IPS-NIHi11 (cell line): ENCODE measurements at regions not wholly inside any gene's neighbourhood (a gene's known extent, or its start where the extent isn't known, plus 50 kb on each side); places are given as distances from the start of the nearest gene placed in this dataset.

Experiments
- DNase-seq: peaks from one replicate; pipeline ENCODE4 v3.0.0; 2012; ENCODE audit warnings: mixed read lengths, low spot score

- DNase-seq, result no peak
Observed at GRCh38 chr6:110033101-110033500, 55.0 kb downstream of the GPR6 start.

DNA sequence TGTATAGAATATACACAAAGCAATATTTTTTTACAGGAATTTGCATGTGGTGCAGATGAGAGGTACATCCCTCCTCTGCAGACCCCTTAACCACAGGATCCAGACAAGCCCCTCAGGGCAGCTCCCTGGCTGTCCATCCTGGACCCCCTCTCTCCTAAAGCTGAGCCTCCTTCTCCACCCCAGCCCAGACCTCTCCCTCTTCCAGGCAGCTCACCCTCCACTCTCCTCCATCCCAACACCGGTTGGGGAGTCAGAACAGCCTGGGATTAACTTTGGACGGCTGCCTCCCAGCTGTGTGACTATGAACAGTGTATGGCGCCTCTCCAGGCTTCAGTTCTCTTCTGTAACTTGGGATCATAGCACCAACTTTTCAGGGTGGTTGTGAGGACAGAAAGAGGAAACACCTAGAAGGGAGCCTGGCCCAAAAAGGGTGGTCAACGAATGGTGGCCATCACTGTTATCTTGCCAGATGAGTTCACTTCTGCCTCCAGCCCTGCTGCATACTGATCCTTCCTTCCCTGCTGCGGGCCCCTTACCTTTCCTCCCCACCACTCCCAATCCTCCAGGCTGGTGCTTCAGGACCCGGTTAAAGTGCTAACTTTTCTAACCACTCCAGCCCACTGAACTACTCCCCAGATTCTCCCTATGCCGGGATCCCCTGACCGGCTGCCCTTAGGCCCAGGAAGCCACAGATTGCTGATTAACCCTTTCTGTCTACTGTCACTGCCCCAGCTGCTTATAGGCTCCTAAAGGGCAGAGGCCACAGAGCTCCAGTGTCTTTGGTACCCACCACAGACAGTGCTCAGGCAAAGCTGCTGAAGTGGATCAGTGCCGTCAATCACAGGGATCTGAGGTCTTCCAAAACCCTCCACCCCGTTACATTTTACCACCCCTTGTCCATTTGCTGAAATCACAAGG lies 55.9 kb downstream of the GPR6 start:
- DNase-seq, result no peak

- DNase-seq, result no peak
Observed at GRCh38 chr6:110034667-110035036, 56.5 kb downstream of the GPR6 start.

GRCh38 chr6:110035321-110035720 lies 57.2 kb downstream of the GPR6 start:
- no peak for DNase-seq

DNA sequence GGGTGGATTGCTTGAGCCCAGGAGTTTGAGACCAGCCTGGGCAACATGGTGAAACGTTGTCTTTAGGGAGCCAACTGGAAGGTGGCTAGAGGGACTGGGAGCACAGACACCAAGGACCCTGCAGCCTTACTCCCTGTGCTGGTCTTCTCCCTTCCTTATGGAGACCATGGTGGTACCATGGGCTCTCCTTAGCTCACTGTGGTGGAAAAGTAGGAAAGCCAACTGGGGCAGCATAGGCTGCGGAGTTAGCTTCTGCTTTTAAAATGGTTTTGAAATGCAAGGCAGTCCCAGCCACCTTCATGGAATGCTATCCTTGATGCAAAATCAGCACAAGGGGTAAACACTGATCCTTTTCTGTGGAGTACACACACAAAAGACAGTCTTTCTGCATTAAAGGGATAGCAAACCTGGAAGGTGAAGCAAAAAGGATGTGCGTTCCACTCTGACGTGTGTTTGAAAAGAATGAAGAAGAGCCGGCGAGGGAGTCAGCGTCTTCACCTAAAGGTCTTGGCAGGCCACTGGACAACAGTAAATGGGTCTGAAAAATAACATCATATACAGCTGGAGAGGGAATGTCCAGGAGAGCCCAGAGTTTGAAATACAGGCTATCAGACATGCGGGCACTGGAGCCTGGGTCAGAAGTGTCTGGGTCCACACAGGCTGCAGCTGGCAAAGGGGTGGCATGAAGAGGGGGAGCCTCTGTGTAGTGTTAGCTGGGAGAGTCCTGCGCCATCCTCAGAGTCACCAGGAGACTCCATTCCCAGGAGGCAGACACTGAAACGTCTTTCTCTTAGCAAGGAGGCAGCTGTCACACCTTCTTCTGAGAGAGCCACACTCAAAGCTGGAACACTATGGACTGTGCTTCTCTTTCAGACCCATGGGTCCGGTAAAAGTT lies 58.5 kb downstream of the GPR6 start:
- DNase-seq, result no peak

DNA sequence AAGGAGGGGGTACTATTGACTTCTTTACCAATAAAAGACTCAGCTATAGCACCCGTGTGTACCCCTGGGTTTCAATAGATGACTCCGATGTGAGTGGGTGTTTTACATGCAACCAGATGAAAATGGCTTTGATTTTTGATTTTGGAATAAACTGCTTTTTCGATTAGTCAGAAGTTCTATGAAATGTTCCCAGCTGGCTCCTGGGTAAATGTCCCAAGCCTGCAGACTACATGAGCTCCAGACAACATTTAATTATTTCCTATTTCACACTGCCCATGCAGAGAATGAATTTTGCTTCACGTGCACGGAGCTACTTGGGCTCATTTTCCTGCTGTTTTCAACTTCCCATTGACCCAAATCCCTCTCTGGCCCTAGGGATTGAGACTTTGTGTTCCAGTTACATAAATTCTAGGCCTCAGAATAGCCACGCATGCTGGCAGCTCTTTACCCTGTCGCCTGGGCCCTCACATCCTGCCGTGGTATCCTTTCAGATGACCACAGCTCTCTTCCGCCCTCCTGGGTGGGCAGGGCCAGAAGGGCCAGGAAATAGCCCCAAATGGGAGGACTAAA lies 59.7 kb downstream of the GPR6 start:
- no peak for DNase-seq

DNA sequence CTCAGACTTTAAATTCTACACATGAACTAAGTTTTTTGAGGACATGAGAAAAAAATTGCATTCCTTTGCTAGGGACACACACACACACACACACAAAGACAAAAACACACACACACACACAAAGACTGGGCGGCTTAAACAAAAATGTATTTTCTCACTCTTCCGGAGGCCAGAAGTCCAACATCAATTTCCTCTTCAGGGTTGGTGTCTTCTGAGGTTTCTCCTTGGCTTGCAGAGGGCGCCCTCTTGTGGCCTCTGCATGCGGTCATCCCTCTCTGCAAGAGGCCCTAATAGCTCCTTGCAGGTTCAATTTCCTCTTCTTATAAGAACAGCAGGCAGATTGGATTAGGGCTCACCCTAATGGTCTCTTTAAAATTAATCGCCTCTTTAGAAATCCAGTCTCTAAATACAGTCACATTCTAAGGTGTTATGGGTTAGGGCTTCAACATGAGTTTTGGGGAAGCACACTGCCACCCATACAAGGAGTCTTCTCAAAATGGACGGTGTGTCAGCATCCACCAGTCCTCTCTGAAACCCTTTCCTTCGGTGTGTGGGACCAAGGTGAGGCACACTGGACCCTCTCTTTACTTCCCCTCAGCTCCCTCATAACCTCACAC lies 61.4 kb downstream of the GPR6 start:
- DNase-seq, result peak; percentile 85

- peak; percentile 35 for DNase-seq
Observed at GRCh38 chr6:110039981-110040383, 61.9 kb downstream of the GPR6 start.

DNA sequence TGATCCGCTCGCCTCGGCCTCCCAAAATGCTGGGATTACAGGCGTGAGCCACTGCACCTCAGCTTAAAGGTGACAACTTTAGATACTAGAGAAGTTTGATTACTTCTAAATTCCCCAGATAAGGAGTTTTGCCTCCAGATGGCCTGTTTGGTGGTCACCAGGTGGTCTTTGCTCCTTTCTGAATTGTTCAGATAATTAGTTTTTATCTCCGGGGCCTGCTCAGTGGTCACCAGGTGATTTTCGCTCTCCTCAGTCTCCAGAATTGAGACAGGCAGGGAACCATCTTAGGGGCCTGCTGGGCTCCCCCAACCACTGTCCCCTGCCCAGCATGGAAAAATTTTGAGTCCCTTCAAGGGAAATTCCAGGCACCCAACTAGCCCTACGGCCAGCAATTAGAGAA lies 62.6 kb downstream of the GPR6 start:
- DNase-seq, result no peak

- no peak for DNase-seq
Observed at GRCh38 chr6:110041126-110041525, 63.0 kb downstream of the GPR6 start.

GRCh38 chr6:110041830-110042229 lies 63.7 kb downstream of the GPR6 start:
- DNase-seq, result no peak

- DNase-seq, result no peak
Observed at GRCh38 chr6:110042670-110043296, 64.7 kb downstream of the GPR6 start.

GRCh38 chr6:110043366-110043994 lies 65.4 kb downstream of the GPR6 start:
- DNase-seq, result no peak

- DNase-seq, result no peak
Observed at GRCh38 chr6:110044096-110044495, 66.0 kb downstream of the GPR6 start.

DNA sequence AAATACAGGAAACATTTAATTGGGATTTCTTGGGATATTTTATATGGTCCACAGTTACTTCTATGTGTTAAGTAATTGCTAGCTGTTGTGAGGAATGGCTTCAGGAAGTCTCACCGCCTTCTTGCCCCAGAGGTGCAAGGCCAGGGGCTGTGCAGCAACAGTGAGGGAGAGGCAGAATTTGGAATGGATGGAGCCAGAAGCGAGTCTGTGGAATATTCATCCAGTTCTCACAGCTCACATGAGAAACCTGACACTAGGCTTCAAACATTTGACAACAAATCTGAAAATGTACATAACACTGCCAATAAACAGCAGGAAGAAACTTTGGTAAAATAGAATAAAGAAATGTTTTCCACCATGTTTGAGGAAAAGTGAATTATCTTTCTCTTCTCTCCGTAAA lies 66.5 kb downstream of the GPR6 start:
- no peak for DNase-seq

GRCh38 chr6:110048221-110048875 lies 70.2 kb downstream of the GPR6 start:
- no peak for DNase-seq

DNA sequence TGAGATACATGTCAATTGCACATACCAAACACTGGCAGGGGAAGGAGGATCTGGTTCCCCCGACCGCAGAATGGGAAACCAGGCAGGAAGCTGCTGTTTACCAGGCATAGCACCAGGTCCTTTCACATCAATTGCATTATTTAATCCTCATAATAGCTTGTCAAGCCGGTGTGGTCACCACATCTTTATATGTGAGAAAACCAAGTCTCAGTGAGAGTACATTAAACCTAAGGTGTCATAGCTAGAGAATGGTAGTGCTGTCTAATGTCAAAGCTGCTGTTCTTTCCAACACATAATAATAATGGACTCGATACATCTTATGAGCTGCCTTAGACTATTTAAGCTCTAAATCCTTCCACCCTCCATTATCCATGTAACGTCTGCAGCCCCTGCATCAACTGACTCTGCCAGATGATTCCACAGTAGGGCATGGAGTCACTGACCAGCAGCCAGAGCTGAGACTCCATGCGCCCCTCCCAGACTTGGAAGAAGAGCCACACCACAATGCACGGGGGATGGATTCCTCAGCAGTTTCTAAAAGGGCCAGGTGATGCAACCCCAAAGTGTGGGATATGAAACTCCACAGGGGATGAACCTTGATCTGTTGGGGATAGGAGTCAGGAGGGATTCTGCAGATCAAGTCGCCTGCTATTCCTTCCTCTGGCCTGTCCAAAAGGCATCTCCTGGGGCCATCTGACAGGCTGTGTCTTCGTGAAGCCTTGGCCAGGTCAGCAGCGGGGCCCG lies 71.8 kb downstream of the GPR6 start:
- DNase-seq, result no peak
